Fibroblast of skin of left biceps (primary cell): ENCODE measurements at regions not wholly inside any gene's neighbourhood (a gene's known extent, or its start where the extent isn't known, plus 50 kb on each side); places are given as distances from the start of the nearest gene placed in this dataset.
A peak's percentile ranks its signal among the peaks of the same experiment; 100 is the strongest.

ENCODE experiments used
- DNase-seq, 2 experiments: peaks; one replicate each; pipeline ENCODE4 v3.0.0-alpha.2; 2013; ENCODE audit warnings: low read depth in 2 of 2

GRCh38 chr6:140844167-140844566 lies 1288.6 kb upstream of the GJE1 start:
- no peak for DNase-seq

GRCh38 chr6:140833408-140833807 lies 1299.3 kb upstream of the GJE1 start:
- DNase-seq = no peak

GRCh38 chr6:140830666-140831065 lies 1302.1 kb upstream of the GJE1 start:
- no peak for DNase-seq

GRCh38 chr6:140828856-140829255 lies 1303.9 kb upstream of the GJE1 start:
- no peak for DNase-seq

GRCh38 chr6:140827593-140827992 lies 1305.1 kb upstream of the GJE1 start:
- no peak for DNase-seq

GRCh38 chr6:140825731-140826130 lies 1307.0 kb upstream of the GJE1 start:
- DNase-seq = no peak

GRCh38 chr6:140824595-140824994 lies 1308.1 kb upstream of the GJE1 start:
- DNase-seq = no peak

GRCh38 chr6:140821196-140821595 lies 1311.5 kb upstream of the GJE1 start:
- no peak for DNase-seq

- DNase-seq = no peak
Measured at GRCh38 chr6:140817176-140817575, 1315.5 kb upstream of the GJE1 start.

- DNase-seq = no peak
Measured at GRCh38 chr6:140816681-140817080, 1316.0 kb upstream of the GJE1 start.

- no peak for DNase-seq
Measured at GRCh38 chr6:140812636-140813035, 1320.1 kb upstream of the GJE1 start.

GRCh38 chr6:140811642-140812041 lies 1321.1 kb upstream of the GJE1 start:
- DNase-seq = no peak

GRCh38 chr6:140809694-140810101 lies 1323.0 kb upstream of the GJE1 start:
- no peak for DNase-seq

- DNase-seq = peak in 1 of 2 experiments; percentile 1
Measured at GRCh38 chr6:140806431-140806830, 1326.3 kb upstream of the GJE1 start.

GRCh38 chr6:140794544-140794943 lies 1338.2 kb upstream of the GJE1 start:
- no peak for DNase-seq

- DNase-seq = no peak
Measured at GRCh38 chr6:140790109-140790508, 1342.6 kb upstream of the GJE1 start.

- DNase-seq = no peak
Measured at GRCh38 chr6:140789466-140789865, 1343.3 kb upstream of the GJE1 start.

GRCh38 chr6:140785926-140786325 lies 1346.8 kb upstream of the GJE1 start:
- no peak for DNase-seq

GRCh38 chr6:140784573-140784972 lies 1348.2 kb upstream of the GJE1 start:
- peak in 1 of 2 experiments; percentile 22 for DNase-seq

GRCh38 chr6:140783504-140783903 lies 1349.2 kb upstream of the GJE1 start:
- peak; percentile 40 to 55 for DNase-seq

- no peak for DNase-seq
Measured at GRCh38 chr6:140782941-140783340, 1349.8 kb upstream of the GJE1 start.

- DNase-seq = no peak
Measured at GRCh38 chr6:140779991-140780596, 1352.6 kb upstream of the GJE1 start.

GRCh38 chr6:140779341-140779740 lies 1353.4 kb upstream of the GJE1 start:
- DNase-seq = no peak

GRCh38 chr6:140777780-140778179 lies 1354.9 kb upstream of the GJE1 start:
- DNase-seq = no peak
